HL-60 (cell line): ENCODE measurements at regions not wholly inside any gene's neighbourhood (a gene's known extent, or its start where the extent isn't known, plus 50 kb on each side); places are given as distances from the start of the nearest gene placed in this dataset.

Experiments used
- CTCF ChIP-seq: IDR thresholded peaks from one replicate; pipeline ENCODE4 v1.5.1; 2011; ENCODE audit warnings: low read length, control low read depth, inconsistent platforms; ENCODE audit not compliant: insufficient read depth
- GABPA ChIP-seq: IDR thresholded peaks from 2 replicates; pipeline ENCODE4 v1.6.1; 2012; ENCODE audit warnings: low read depth
- POLR2AphosphoS5 ChIP-seq: IDR thresholded peaks from 2 replicates; pipeline ENCODE4 v1.6.1; 2012; ENCODE audit warnings: low read depth
- REST ChIP-seq: IDR thresholded peaks from 2 replicates; pipeline ENCODE4 v1.6.1; 2012; ENCODE audit warnings: low read depth; ENCODE audit not compliant: insufficient replicate concordance

GRCh38 chr3:18585004-18585968 is 160.1 kb upstream of the SATB1 start:
- no peak for TF ChIP-seq CTCF
- no peak for TF ChIP-seq REST
- no peak for TF ChIP-seq POLR2AphosphoS5
- no peak for TF ChIP-seq GABPA
